ENCODE measurements at regions not wholly inside any gene's neighbourhood (a gene's known extent, or its start where the extent isn't known, plus 50 kb on each side); places are given as distances from the start of the nearest gene placed in this dataset.

DNA sequence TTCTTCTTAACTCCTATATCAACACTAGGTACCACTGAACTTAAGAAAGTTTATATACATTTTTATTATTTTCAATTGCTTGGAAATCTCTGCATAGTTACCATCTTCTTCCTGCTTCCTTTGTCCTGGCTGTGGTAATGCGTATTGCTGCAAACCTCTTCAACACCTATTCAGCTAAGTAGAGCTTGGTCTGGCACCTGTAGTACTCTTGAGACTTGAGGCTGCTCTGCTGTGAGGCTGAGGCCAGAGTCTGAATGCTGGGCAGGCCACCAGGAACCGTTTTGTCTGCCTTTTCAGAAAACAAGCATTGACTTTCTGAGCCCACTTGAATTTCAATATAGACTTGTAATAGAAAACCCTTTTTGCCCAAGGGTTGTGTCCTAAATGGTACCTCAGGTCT lies 52.0 kb upstream of the RGS2 start:
- Histone ChIP-seq H3K27ac (no peak overlapping the region), H3K4me1 (no peaks in the 10 kb centered on the region), H3K9me3 (no peaks in the 10 kb centered on the region), H3K27me3 (no peaks in the 10 kb centered on the region), H3K4me3 (no peak overlapping the region), H3K36me3 (no peaks in the 10 kb centered on the region)
- no peak for DNase-seq (ENCODE audit: low spot score in 2 of 2)
- no peak for TF ChIP-seq POLR2AphosphoS5 (IDR thresholded peaks at IDR 0.05)
- TF ChIP-seq POLR2A (IDR thresholded peaks at IDR 0.05) = no peak
- no peak for TF ChIP-seq EP300 (IDR thresholded peaks at IDR 0.05)
- WGBS = 75% methylated on average over 2 of the region's 2 CpGs

DNA sequence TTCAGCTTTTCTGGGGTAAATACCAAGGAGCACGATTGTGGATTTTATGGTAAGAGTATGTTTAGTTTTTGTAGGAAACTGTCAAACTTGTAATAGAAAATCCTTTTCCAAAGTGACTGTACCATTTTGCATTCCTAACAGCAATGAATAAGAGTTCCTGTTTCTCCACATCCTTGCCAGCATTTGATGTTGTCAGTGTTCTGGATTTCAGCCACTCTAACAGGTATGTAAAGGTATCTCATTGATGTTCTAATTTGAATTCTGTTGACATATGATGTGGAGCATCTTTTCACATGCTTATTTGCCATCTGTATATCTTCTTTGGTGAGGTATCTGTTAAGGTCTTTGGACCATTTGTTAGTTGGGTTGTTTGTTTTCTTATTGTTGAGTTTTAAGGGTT lies 50.3 kb upstream of the RGS2 start:
- WGBS = 96% methylated on average over 1 of the region's 1 CpG
- H3K4me1 ChIP-seq = no peaks in the 10 kb centered on the region
- H3K27ac ChIP-seq = no peak overlapping the region
- no peaks in the 10 kb centered on the region for H3K9me3 ChIP-seq
- TF ChIP-seq POLR2AphosphoS5 (IDR thresholded peaks at IDR 0.05) = no peak
- TF ChIP-seq EP300 (IDR thresholded peaks at IDR 0.05) = no peak
- TF ChIP-seq, protein P1, sequence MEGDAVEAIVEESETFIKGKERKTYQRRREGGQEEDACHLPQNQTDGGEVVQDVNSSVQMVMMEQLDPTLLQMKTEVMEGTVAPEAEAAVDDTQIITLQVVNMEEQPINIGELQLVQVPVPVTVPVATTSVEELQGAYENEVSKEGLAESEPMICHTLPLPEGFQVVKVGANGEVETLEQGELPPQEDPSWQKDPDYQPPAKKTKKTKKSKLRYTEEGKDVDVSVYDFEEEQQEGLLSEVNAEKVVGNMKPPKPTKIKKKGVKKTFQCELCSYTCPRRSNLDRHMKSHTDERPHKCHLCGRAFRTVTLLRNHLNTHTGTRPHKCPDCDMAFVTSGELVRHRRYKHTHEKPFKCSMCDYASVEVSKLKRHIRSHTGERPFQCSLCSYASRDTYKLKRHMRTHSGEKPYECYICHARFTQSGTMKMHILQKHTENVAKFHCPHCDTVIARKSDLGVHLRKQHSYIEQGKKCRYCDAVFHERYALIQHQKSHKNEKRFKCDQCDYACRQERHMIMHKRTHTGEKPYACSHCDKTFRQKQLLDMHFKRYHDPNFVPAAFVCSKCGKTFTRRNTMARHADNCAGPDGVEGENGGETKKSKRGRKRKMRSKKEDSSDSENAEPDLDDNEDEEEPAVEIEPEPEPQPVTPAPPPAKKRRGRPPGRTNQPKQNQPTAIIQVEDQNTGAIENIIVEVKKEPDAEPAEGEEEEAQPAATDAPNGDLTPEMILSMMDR (IDR thresholded peaks at IDR 0.05) = no peak
- no peak for TF ChIP-seq POLR2A (IDR thresholded peaks at IDR 0.05)
- no peaks in the 10 kb centered on the region for H3K27me3 ChIP-seq
- H3K36me3 ChIP-seq = no peaks in the 10 kb centered on the region
- H3K4me3 ChIP-seq = no peak overlapping the region
- no peak for DNase-seq (ENCODE audit: low spot score in 2 of 2)

Measured in suprapubic skin (tissue), 4 donors.